ENCODE measurements at regions not wholly inside any gene's neighbourhood (a gene's known extent, or its start where the extent isn't known, plus 50 kb on each side); places are given as distances from the start of the nearest gene placed in this dataset.

DNA sequence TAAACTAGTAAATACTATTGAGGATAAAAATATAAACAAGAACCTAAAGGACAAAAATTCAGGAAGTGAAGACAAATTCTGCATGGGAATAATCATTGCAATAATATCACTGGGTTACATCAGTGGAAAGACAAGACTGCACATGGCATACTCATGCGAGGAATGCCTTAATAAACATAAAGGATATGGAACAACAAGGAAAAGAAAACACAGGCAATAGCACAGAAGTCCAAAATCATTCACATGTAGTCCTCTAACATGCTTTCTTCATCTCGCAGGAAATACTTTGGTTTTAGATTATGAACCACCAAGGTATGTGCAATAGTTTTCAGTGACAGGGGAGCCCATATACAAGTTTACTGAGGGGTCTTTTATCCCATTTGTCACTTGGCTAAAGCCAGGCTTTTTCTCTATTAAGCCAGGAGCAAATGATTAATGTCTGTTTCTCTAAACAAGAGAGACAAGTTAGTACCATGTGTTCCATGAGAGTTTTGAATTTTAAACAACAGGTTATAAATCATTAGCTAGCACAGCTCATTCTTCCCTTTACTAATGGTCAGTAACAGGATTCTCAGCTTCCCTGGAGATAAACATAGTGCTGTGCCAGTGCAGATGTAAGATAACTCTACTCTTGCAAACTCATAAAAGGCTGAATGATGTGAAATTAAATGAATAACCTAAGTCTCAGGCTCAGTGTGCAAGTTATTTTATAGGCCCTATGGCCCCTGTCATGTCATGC is 353.6 kb upstream of the FSIP2 start:
- BruUV-seq (replicated peaks): no TSS peak
- Histone ChIP-seq H3K9ac (replicated peaks; ENCODE audit: extremely low read depth, insufficient read depth, low read length) (no peak overlapping the region), H3K9me3 (replicated peaks; ENCODE audit: control insufficient read depth, insufficient read depth, low read length) (no peaks in the 10 kb centered on the region), H3K36me3 (ENCODE audit: control insufficient read depth in 2 of 2, extremely low read depth in 1 of 2, insufficient read depth in 2 of 2, low read length in 2 of 2) (no peaks in the 10 kb centered on the region), H3K4me2 (ENCODE audit: insufficient read depth, low read length) (no peak overlapping the region), H4K20me1 (replicated peaks; ENCODE audit: control insufficient read depth, extremely low read depth, insufficient read depth, low read length) (no peaks in the 10 kb centered on the region), H3K27ac (ENCODE audit: insufficient read depth, low read depth, low read length) (no peak overlapping the region), H2AFZ (ENCODE audit: low read depth, low read length) (no peak overlapping the region), H3K4me3 (replicated peaks in 1 of 3; ENCODE audit: insufficient read depth in 1 of 3, low read depth in 1 of 3, low read length in 3 of 3) (no peak overlapping the region), H3K27me3 (ENCODE audit: control insufficient read depth in 2 of 2, insufficient read depth in 2 of 2, low read length in 2 of 2) (no peaks in the 10 kb centered on the region), H3K9me1 (replicated peaks; ENCODE audit: control insufficient read depth, extremely low read depth, insufficient read depth, low read length) (no peaks in the 10 kb centered on the region), H3K79me2 (ENCODE audit: control insufficient read depth, insufficient read depth, low read length) (no peaks in the 10 kb centered on the region), H3K4me1 (ENCODE audit: control insufficient read depth, extremely low read depth, insufficient read depth, low read length) (no peaks in the 10 kb centered on the region)
- no peak for DNase-seq (ENCODE audit: low read depth, low spot score)
- intact Hi-C loops (cut with micrococcal nuclease) (no loop called here), dilution Hi-C loops (cut with MboI; ENCODE audit: extremely low pct_ligation_motif_present, low sequenced_read_pairs) (no loop called here)
- TF ChIP-seq FOS (IDR thresholded peaks at IDR 0.05; ENCODE audit: borderline replicate concordance, insufficient read depth, low read length) (no peak), JUN (IDR thresholded peaks at IDR 0.05; ENCODE audit: borderline replicate concordance, insufficient read depth, insufficient read length, low read depth) (no peak)
- no peak for FAIRE-seq
- ChIA-PET POLR2A (no interaction called here), CTCF (no interaction called here)

- ChIA-PET POLR2A (no interaction called here), CTCF (interaction anchor here (1.5 kb wide), 1 partner anchor 8 kb away, joined by 3 read pairs; no protein-coding TSS in a partner anchor)
- dilution Hi-C loops (cut with MboI; ENCODE audit: extremely low pct_ligation_motif_present, low sequenced_read_pairs): no loop called here
- Histone ChIP-seq H4K20me1 (replicated peaks; ENCODE audit: control insufficient read depth, extremely low read depth, insufficient read depth, low read length) (no peaks in the 10 kb centered on the region), H3K27ac (ENCODE audit: insufficient read depth, low read depth, low read length) (no peak overlapping the region), H3K9ac (replicated peaks; ENCODE audit: extremely low read depth, insufficient read depth, low read length) (no peak overlapping the region), H3K9me1 (replicated peaks; ENCODE audit: control insufficient read depth, extremely low read depth, insufficient read depth, low read length) (no peaks in the 10 kb centered on the region), H3K36me3 (ENCODE audit: control insufficient read depth in 2 of 2, extremely low read depth in 1 of 2, insufficient read depth in 2 of 2, low read length in 2 of 2) (no peaks in the 10 kb centered on the region), H3K27me3 (ENCODE audit: control insufficient read depth in 2 of 2, insufficient read depth in 2 of 2, low read length in 2 of 2) (no peaks in the 10 kb centered on the region), H3K4me3 (replicated peaks in 1 of 3; ENCODE audit: insufficient read depth in 1 of 3, low read depth in 1 of 3, low read length in 3 of 3) (no peak overlapping the region), H3K4me2 (ENCODE audit: insufficient read depth, low read length) (no peak overlapping the region), H3K9me3 (replicated peaks; ENCODE audit: control insufficient read depth, insufficient read depth, low read length) (no peaks in the 10 kb centered on the region), H3K79me2 (ENCODE audit: control insufficient read depth, insufficient read depth, low read length) (no peaks in the 10 kb centered on the region), H2AFZ (ENCODE audit: low read depth, low read length) (no peak overlapping the region), H3K4me1 (ENCODE audit: control insufficient read depth, extremely low read depth, insufficient read depth, low read length) (no peaks in the 10 kb centered on the region)
- intact Hi-C loops (cut with micrococcal nuclease): no loop called here
- DNase-seq (ENCODE audit: low read depth, low spot score) (no peak), FAIRE-seq (no peak)
- BruUV-seq (replicated peaks): no TSS peak
- TF ChIP-seq, protein P1, sequence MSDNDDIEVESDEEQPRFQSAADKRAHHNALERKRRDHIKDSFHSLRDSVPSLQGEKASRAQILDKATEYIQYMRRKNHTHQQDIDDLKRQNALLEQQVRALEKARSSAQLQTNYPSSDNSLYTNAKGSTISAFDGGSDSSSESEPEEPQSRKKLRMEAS (IDR thresholded peaks at IDR 0.05; ENCODE audit: insufficient read depth, insufficient read length): no peak
- no peak for TF ChIP-seq POLR2A (IDR thresholded peaks at IDR 0.05; ENCODE audit: low read depth, low read length)
- TF ChIP-seq CTCF (IDR thresholded peaks at IDR 0.05; ENCODE audit: extremely low read depth in 1 of 2, insufficient read depth in 1 of 2, low read depth in 1 of 2, low read length in 2 of 2): no peak
- TF ChIP-seq EZH2 (IDR thresholded peaks at IDR 0.05; ENCODE audit: borderline replicate concordance, low read depth, low read length, severe bottlenecking): no peak
- TF ChIP-seq POLR2AphosphoS5 (IDR thresholded peaks at IDR 0.05; ENCODE audit: insufficient read depth, low read depth, low read length): no peak
- no peak for TF ChIP-seq GATA2 (IDR thresholded peaks at IDR 0.05; ENCODE audit: insufficient read depth, insufficient read length, low read depth, low read length)
- no peak for TF ChIP-seq FOS (IDR thresholded peaks at IDR 0.05; ENCODE audit: borderline replicate concordance, insufficient read depth, low read length)
- no peak for TF ChIP-seq MYC (IDR thresholded peaks at IDR 0.05; ENCODE audit: low read depth, low read length)
- no peak for TF ChIP-seq JUN (IDR thresholded peaks at IDR 0.05; ENCODE audit: borderline replicate concordance, insufficient read depth, insufficient read length, low read depth)
Observed at GRCh38 chr2:185388226-185388625, 350.4 kb upstream of the FSIP2 start.

Data from endothelial cell of umbilical vein (primary cell).